ENCODE measurements at regions not wholly inside any gene's neighbourhood (a gene's known extent, or its start where the extent isn't known, plus 50 kb on each side); places are given as distances from the start of the nearest gene placed in this dataset.
"Not testable (repeated sequence)": the region's sequence is repeated elsewhere in the genome, so short reads cannot be mapped to it uniquely, and the experiment has no call there.

DNA sequence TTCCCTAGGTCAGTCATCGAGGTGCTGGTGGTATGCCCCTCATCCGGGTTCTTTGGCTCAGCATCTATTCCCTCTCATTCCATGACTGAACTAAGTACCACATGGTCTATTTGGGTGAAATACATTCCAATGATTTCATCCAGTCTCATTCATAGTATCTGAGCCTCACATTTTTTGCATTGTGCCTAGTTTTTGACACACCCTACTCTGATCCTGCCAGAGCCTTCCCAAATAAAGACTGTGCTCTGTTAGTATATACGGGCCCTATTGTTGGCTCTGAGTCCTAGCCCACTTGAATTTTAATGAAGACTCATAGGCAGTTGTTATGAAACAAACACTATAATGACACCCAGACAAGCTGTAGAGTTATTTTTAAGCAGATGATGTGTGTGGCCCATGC is 740.7 kb downstream of the CETN3 start:
- Histone ChIP-seq H3K27ac (ENCODE audit: low read depth in 1 of 2, low read length in 2 of 2) (no peak overlapping the region), H3K4me1 (ENCODE audit: control insufficient read depth in 1 of 2, insufficient read depth in 2 of 2, low read length in 2 of 2) (no peaks in the 10 kb centered on the region), H3K36me3 (ENCODE audit: control insufficient read depth in 1 of 2, insufficient read depth in 2 of 2, low read length in 1 of 2) (no peaks in the 10 kb centered on the region), H3K27me3 (ENCODE audit: control insufficient read depth in 1 of 2, insufficient read depth in 2 of 2, low read length in 1 of 2) (no peaks in the 10 kb centered on the region), H3K4me3 (ENCODE audit: low read length in 2 of 2) (no peak overlapping the region), H3K9me3 (ENCODE audit: control insufficient read depth, low read length) (no peaks in the 10 kb centered on the region)
- no peak for ATAC-seq (ENCODE audit: low FRiP score)
- WGBS, 2 donors = 44 to 50% methylated on average over 3 of the region's 3 CpGs
- intact Hi-C loops (cut with DNase I) = no loop called here
- no peak for DNase-seq

DNA sequence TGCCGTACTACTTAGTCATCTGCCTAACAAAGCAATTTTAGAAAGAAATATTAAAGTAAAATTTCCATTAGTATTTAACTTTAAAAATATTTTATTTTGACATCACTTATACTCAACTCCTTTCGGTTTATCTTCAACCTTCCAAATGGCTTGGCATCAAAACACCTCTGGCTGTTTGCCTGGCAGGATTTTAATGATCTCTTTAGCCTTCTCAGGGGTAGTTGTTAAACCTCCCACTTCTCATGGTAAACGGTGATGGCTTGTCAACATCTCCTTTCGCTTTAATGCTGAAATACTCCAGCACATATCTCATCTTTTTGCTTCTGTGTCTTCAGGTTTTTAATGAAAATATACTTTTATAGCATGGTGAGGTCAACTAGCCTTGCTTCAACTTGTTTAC is 747.1 kb downstream of the CETN3 start:
- WGBS, 2 donors = 62 to 68% methylated on average over 4 of the region's 4 CpGs

DNA sequence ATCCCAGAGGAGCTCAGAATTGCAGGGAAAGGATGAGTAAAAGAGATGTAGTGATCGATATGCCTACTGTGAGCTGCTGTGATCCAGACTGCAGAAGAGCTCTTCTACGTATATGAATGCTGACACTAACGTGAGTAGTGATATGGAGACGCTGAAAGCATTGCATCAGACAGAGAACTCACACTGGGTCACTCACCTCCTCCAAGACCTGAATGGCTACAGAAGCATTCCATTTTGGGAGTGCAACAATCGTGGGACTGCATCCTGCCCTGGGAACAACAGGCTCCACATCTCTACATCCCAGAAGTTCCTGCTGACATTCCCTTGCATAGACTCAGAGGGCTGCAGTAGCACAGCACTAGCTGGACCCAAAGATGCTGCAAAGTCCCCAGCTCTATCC is 755.9 kb upstream of the MEF2C start:
- H3K36me3 ChIP-seq (ENCODE audit: control insufficient read depth in 1 of 2, insufficient read depth in 2 of 2, low read length in 1 of 2) = no peaks in the 10 kb centered on the region
- H3K27me3 ChIP-seq (ENCODE audit: control insufficient read depth in 1 of 2, insufficient read depth in 2 of 2, low read length in 1 of 2) = no peaks in the 10 kb centered on the region
- no peak overlapping the region for H3K4me3 ChIP-seq (ENCODE audit: low read length in 2 of 2)
- no peaks in the 10 kb centered on the region for H3K4me1 ChIP-seq (ENCODE audit: control insufficient read depth in 1 of 2, insufficient read depth in 2 of 2, low read length in 2 of 2)
- intact Hi-C loops (cut with DNase I) = no loop called here
- WGBS, 2 donors = 95% methylated on average over 5 of the region's 5 CpGs
- no peak for DNase-seq
- H3K27ac ChIP-seq (ENCODE audit: low read depth in 1 of 2, low read length in 2 of 2) = no peak overlapping the region
- no peak for ATAC-seq (ENCODE audit: low FRiP score)
- peaks cover 4% of the 10 kb centered on the region for H3K9me3 ChIP-seq (ENCODE audit: control insufficient read depth, low read length)

More for the DNA sequence above, 747.1 kb downstream of the CETN3 start:
- Histone ChIP-seq H3K36me3 (ENCODE audit: control insufficient read depth in 1 of 2, insufficient read depth in 2 of 2, low read length in 1 of 2) (no peaks in the 10 kb centered on the region), H3K9me3 (ENCODE audit: control insufficient read depth, low read length) (no peaks in the 10 kb centered on the region), H3K4me3 (ENCODE audit: low read length in 2 of 2) (no peak overlapping the region), H3K27ac (ENCODE audit: low read depth in 1 of 2, low read length in 2 of 2) (no peak overlapping the region), H3K4me1 (ENCODE audit: control insufficient read depth in 1 of 2, insufficient read depth in 2 of 2, low read length in 2 of 2) (no peaks in the 10 kb centered on the region), H3K27me3 (ENCODE audit: control insufficient read depth in 1 of 2, insufficient read depth in 2 of 2, low read length in 1 of 2) (no peaks in the 10 kb centered on the region)
- ATAC-seq (ENCODE audit: low FRiP score) (no peak), DNase-seq (no peak)
- intact Hi-C loops (cut with DNase I) = no loop called here

DNA sequence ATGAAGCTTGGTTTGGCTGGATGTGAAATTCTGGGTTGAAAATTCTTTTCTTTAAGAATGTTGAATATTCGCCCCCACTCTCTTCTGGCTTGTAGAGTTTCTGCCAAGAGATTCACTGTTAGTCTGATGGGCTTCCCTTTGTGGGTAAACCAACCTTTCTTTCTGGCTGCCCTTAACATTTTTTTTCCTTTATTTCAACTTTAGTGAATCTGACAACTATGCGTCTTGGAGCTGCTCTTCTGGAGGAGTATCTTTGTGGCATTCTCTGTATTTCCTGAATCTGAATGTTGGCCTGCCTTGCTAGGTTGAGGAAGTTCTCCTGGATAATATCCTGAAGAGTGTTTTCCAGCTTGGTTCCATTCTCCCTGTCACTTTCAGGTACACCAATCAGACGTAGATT is 751.2 kb upstream of the MEF2C start:
- DNase-seq; ATAC-seq (ENCODE audit: low FRiP score); H3K36me3 ChIP-seq (ENCODE audit: control insufficient read depth in 1 of 2, insufficient read depth in 2 of 2, low read length in 1 of 2); H3K4me1 ChIP-seq (ENCODE audit: control insufficient read depth in 1 of 2, insufficient read depth in 2 of 2, low read length in 2 of 2); intact Hi-C loops (cut with DNase I); H3K9me3 ChIP-seq (ENCODE audit: control insufficient read depth, low read length); H3K27me3 ChIP-seq (ENCODE audit: control insufficient read depth in 1 of 2, insufficient read depth in 2 of 2, low read length in 1 of 2); H3K4me3 ChIP-seq (ENCODE audit: low read length in 2 of 2); H3K27ac ChIP-seq (ENCODE audit: low read depth in 1 of 2, low read length in 2 of 2): not testable (repeated sequence)
- 80 to 88% methylated on average over 3 of the region's 3 CpGs for WGBS, 2 donors

DNA sequence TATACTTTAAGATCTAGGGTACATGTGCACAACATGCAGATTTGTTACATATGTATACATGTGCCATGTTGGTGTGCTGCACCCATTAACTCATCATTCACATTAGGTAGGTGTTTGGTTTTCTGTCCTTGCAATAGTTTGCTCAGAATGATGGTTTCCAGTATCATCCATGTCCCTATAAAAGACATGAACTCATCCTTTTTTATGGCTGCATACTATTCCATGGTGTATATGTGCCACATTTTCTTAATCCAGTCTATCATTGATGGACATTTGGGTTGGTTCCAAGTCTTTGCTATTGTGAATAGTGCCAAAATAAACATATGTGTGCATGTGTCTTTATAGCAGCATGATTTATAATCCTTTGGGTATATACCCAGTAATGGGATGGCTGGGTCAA is 747.1 kb upstream of the MEF2C start:
- intact Hi-C loops (cut with DNase I); H3K4me3 ChIP-seq (ENCODE audit: low read length in 2 of 2); H3K27me3 ChIP-seq (ENCODE audit: control insufficient read depth in 1 of 2, insufficient read depth in 2 of 2, low read length in 1 of 2); ATAC-seq (ENCODE audit: low FRiP score); DNase-seq; H3K36me3 ChIP-seq (ENCODE audit: control insufficient read depth in 1 of 2, insufficient read depth in 2 of 2, low read length in 1 of 2); H3K4me1 ChIP-seq (ENCODE audit: control insufficient read depth in 1 of 2, insufficient read depth in 2 of 2, low read length in 2 of 2); H3K27ac ChIP-seq (ENCODE audit: low read depth in 1 of 2, low read length in 2 of 2); H3K9me3 ChIP-seq (ENCODE audit: control insufficient read depth, low read length): not testable (repeated sequence)

DNA sequence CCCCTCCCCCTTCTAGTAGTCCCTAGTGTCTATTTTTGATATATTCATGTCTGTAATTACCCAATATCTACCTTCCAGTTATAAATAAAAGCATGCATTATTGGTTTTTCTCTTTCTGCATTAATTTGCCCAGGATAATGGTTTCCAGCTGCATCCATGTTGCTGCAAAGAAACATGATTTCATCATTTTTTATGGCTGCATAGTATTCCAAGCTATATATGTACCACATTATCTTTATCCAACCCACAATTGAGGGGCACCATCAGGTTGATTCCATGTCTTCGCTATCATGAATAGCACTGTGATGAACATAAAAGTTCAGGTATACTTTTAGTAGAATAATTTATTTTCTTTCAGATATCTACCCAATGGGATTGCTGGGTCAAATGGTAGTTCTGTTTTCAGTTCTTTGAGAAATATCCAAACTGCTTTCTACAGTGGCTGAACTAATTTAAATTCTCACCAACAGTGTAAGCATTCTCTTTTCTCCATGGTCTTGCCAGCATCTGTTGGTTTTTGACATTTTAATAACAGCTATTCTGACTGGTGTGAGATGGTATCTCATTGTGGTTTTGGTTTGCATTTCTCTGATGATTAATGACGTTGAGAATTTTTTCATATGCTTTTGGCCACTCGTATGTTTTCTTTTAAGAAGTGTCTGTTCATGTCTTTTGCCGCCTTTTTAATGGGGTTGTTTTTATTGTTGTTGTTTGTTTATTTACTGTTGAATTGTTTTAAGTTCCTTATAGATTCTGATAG is 746.1 kb upstream of the MEF2C start:
- Histone ChIP-seq H3K27ac (ENCODE audit: low read depth in 1 of 2, low read length in 2 of 2) (no peak overlapping the region), H3K4me1 (ENCODE audit: control insufficient read depth in 1 of 2, insufficient read depth in 2 of 2, low read length in 2 of 2) (no peaks in the 10 kb centered on the region), H3K9me3 (ENCODE audit: control insufficient read depth, low read length) (no peaks in the 10 kb centered on the region), H3K36me3 (ENCODE audit: control insufficient read depth in 1 of 2, insufficient read depth in 2 of 2, low read length in 1 of 2) (no peaks in the 10 kb centered on the region), H3K4me3 (ENCODE audit: low read length in 2 of 2) (no peak overlapping the region), H3K27me3 (ENCODE audit: control insufficient read depth in 1 of 2, insufficient read depth in 2 of 2, low read length in 1 of 2) (no peaks in the 10 kb centered on the region)
- intact Hi-C loops (cut with DNase I) = no loop called here
- ATAC-seq (ENCODE audit: low FRiP score) (no peak), DNase-seq (no peak)
- WGBS, 2 donors = 86% methylated on average over 4 of the region's 4 CpGs

DNA sequence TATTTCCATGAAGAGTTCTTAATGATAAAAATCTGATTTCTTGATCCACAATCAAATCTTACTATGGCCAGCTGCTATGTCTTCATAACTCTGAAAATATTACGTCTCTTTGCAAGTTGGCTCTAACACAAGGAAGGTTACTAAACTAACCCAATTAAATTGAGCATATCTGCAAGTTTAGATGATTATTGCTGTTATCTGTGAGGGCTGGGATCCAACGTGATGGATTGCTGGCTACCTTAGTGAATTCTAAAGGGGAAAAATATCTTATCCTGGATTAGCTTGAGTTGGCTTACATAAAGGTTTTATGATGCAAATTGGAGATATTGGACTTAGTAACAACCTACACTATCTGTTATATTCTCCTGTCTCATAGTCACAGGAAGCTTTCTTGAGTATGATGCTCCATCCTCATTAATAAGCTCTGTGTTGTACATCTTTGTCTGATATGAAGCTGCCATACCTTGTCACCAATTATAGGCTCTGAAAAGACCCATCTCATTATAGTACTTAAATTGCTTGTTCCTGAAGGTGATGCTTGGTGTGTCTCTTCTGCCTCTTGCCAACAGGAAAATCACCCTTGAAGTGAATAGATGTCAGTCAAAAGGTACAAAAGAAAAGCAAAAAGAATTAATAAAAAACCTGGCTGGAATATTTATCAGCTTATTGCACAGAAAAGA is 733.0 kb upstream of the MEF2C start:
- H3K9me3 ChIP-seq (ENCODE audit: control insufficient read depth, low read length) = no peaks in the 10 kb centered on the region
- H3K27ac ChIP-seq (ENCODE audit: low read depth in 1 of 2, low read length in 2 of 2) = no peak overlapping the region
- H3K27me3 ChIP-seq (ENCODE audit: control insufficient read depth in 1 of 2, insufficient read depth in 2 of 2, low read length in 1 of 2) = no peaks in the 10 kb centered on the region
- no peak overlapping the region for H3K4me3 ChIP-seq (ENCODE audit: low read length in 2 of 2)
- WGBS, 2 donors = 73 to 74% methylated on average over 2 of the region's 2 CpGs
- H3K4me1 ChIP-seq (ENCODE audit: control insufficient read depth in 1 of 2, insufficient read depth in 2 of 2, low read length in 2 of 2) = no peaks in the 10 kb centered on the region
- no peaks in the 10 kb centered on the region for H3K36me3 ChIP-seq (ENCODE audit: control insufficient read depth in 1 of 2, insufficient read depth in 2 of 2, low read length in 1 of 2)
- ATAC-seq (ENCODE audit: low FRiP score) (no peak), DNase-seq (no peak)
- intact Hi-C loops (cut with DNase I) = no loop called here

DNA sequence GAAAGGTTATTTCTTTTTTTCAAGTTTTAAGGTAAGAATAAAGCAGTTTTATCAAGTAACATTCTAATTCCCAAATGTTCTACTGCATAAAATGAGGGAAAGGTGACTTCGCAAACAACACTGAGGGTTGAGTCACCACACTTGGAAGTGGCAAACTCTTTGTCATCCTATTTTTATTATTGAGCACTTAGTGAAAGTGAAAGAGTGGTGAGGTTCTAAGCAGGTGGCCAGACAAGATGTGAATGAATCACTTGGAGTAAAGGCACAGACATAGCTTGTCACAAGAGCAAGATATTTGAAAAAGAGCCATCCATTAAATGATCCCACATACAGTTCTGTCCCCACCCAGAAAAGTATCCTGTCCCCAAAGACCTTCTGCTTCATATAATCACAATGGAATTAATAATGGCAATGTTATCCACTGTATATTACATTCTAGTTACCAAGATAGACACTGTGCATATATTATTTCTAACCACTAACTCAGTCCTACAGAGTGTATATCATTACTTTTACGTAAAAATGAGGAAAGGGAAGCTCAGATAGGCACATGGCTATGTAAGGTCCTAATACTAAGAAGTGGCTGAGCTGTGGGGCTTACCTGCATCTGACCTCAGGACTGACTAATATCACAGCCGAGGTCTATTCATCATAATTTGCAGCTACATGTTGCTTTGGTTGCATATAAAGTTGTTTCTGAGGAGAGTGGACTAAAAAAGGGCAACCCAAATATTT is 730.4 kb upstream of the MEF2C start:
- Histone ChIP-seq H3K9me3 (ENCODE audit: control insufficient read depth, low read length) (no peaks in the 10 kb centered on the region), H3K36me3 (ENCODE audit: control insufficient read depth in 1 of 2, insufficient read depth in 2 of 2, low read length in 1 of 2) (no peaks in the 10 kb centered on the region), H3K4me3 (ENCODE audit: low read length in 2 of 2) (no peak overlapping the region), H3K27me3 (ENCODE audit: control insufficient read depth in 1 of 2, insufficient read depth in 2 of 2, low read length in 1 of 2) (no peaks in the 10 kb centered on the region), H3K27ac (ENCODE audit: low read depth in 1 of 2, low read length in 2 of 2) (no peak overlapping the region), H3K4me1 (ENCODE audit: control insufficient read depth in 1 of 2, insufficient read depth in 2 of 2, low read length in 2 of 2) (no peaks in the 10 kb centered on the region)
- ATAC-seq (ENCODE audit: low FRiP score) (no peak), DNase-seq (no peak)
- intact Hi-C loops (cut with DNase I) = no loop called here
- 94% methylated on average over 3 of the region's 3 CpGs for WGBS, 2 donors
